Astrocyte (in vitro differentiated cells and primary cell): ENCODE measurements at regions not wholly inside any gene's neighbourhood (a gene's known extent, or its start where the extent isn't known, plus 50 kb on each side); places are given as distances from the start of the nearest gene placed in this dataset.
"Not testable (repeated sequence)": the region's sequence is repeated elsewhere in the genome, so short reads cannot be mapped to it uniquely, and the experiment has no call there.

Experiments used
- CTCF ChIP-seq: IDR thresholded peaks from 2 replicates; pipeline ENCODE4 v1.5.1; 2011; ENCODE audit warnings: low read depth, mild to moderate bottlenecking, inconsistent platforms, low read length, moderate library complexity; ENCODE audit not compliant: insufficient read depth
- EZH2 ChIP-seq: IDR thresholded peaks from 2 replicates; pipeline ENCODE4 v1.6.1; 2012; ENCODE audit warnings: mild to moderate bottlenecking, low read length, inconsistent platforms; ENCODE audit not compliant: insufficient read depth

DNA sequence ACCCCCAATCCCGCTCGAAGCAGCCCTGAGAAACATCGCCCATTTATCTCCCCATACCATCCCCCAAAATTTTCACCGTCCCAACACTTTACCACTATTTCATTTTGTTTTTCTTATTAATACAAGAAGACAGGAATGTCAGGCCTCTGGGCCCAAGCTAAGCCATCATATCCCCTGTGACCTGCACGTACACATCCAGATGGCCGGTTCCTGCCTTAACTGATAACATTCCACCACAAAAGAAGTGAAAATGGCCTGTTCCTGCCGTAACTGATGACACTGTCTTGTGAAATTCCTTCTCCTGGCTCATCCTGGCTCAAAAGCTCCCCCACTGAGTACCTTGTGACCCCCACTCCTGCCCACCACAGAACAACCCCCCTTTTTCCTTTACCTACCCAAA, 129.8 kb upstream of the ATXN1 start:
- not testable (repeated sequence) for TF ChIP-seq EZH2, CTCF
